ENCODE measurements at regions not wholly inside any gene's neighbourhood (a gene's known extent, or its start where the extent isn't known, plus 50 kb on each side); places are given as distances from the start of the nearest gene placed in this dataset.
A peak's percentile ranks its signal among the peaks of the same experiment; 100 is the strongest.

GRCh38 chr7:98753989-98754479, 115.8 kb downstream of the TMEM130 start:
- Mint-ChIP-seq H3K9me3 (no peaks in the 10 kb centered on the region; the same call in 2 of the 3 replicates), H3K27ac (no peak overlapping the region), H3K36me3 (ENCODE audit: low read depth) (no peaks in the 10 kb centered on the region), H3K27me3 (ENCODE audit: insufficient read depth, low read depth, poor library complexity) (peaks cover 8% of the 10 kb centered on the region), H3K4me1 (no peaks in the 10 kb centered on the region), H3K4me3 (no peak overlapping the region)
- H3K27ac ChIP-seq (ENCODE audit: low read depth) = no peak overlapping the region
- H3F3A ChIP-seq (replicated peaks; ENCODE audit: low read depth) = no peaks in the 10 kb centered on the region
- no peaks in the 10 kb centered on the region for H3K4me1 ChIP-seq (ENCODE audit: insufficient read depth)
- H3K27me3 ChIP-seq (ENCODE audit: insufficient read depth) = no peaks in the 10 kb centered on the region
- no peak overlapping the region for H2AFZ ChIP-seq
- no peaks in the 10 kb centered on the region for H3K36me3 ChIP-seq (ENCODE audit: insufficient read depth)
- no peak overlapping the region for H3K4me3 ChIP-seq
- TF ChIP-seq EZH2phosphoT487 (IDR thresholded peaks at IDR 0.05; ENCODE audit: unreplicated experiment) = no peak
- no peak for TF ChIP-seq ETS1 (IDR thresholded peaks at IDR 0.05)
- TF ChIP-seq EZH2 (IDR thresholded peaks at IDR 0.05; ENCODE audit: low read depth, unreplicated experiment) = no peak
- DNase-seq (ENCODE audit: low spot score) (peak; percentile 91), ATAC-seq (peak; percentile 79)
- no peaks in the 10 kb centered on the region for H3K9me2 ChIP-seq (ENCODE audit: insufficient read depth)
- no peak overlapping the region for H3K4me2 ChIP-seq
- H3K79me2 ChIP-seq (replicated peaks; ENCODE audit: insufficient read depth) = no peaks in the 10 kb centered on the region
- no peaks in the 10 kb centered on the region for H4K20me1 ChIP-seq (replicated peaks; ENCODE audit: insufficient read depth)

- no peaks in the 10 kb centered on the region for H3K9me2 ChIP-seq (ENCODE audit: insufficient read depth)
- peaks cover 8% of the 10 kb centered on the region for H3K27me3 Mint-ChIP-seq (ENCODE audit: insufficient read depth, low read depth, poor library complexity)
- no peak overlapping the region for H3K4me3 Mint-ChIP-seq
- H2AFZ ChIP-seq = no peak overlapping the region
- no peak overlapping the region for H3K27ac ChIP-seq (ENCODE audit: low read depth)
- TF ChIP-seq ETS1 (IDR thresholded peaks at IDR 0.05) = no peak
- peak; percentile 30 to 86; a peak in 3 of 4 replicates for TF ChIP-seq CTCF (conservative IDR thresholded peaks at IDR 0.05; ENCODE audit: low read depth in 2 of 2)
- no peak for TF ChIP-seq CREB1 (CRISPR knock-in tag; IDR thresholded peaks at IDR 0.05; ENCODE audit: low read depth)
- no peak for TF ChIP-seq ZNF114 (CRISPR knock-in tag; IDR thresholded peaks at IDR 0.05)
- no peak for TF ChIP-seq ZNF331 (CRISPR knock-in tag; IDR thresholded peaks at IDR 0.05; ENCODE audit: low read depth)
- TF ChIP-seq POLR2AphosphoS5 (IDR thresholded peaks at IDR 0.05; ENCODE audit: low read depth) = no peak
- DNase-seq (ENCODE audit: low spot score) (peak; percentile 44), ATAC-seq (peak; percentile 68)
- no peaks in the 10 kb centered on the region for H3K4me1 ChIP-seq (ENCODE audit: insufficient read depth)
- H3K79me2 ChIP-seq (replicated peaks; ENCODE audit: insufficient read depth) = no peaks in the 10 kb centered on the region
- H3K4me1 Mint-ChIP-seq = no peaks in the 10 kb centered on the region; the same call in 2 of the 3 replicates
- no peaks in the 10 kb centered on the region for H3K36me3 Mint-ChIP-seq (ENCODE audit: low read depth)
- H3F3A ChIP-seq (replicated peaks; ENCODE audit: low read depth) = no peaks in the 10 kb centered on the region
- H3K4me3 ChIP-seq = no peak overlapping the region
- H3K27me3 ChIP-seq (ENCODE audit: insufficient read depth) = no peaks in the 10 kb centered on the region
- no peak overlapping the region for H3K27ac Mint-ChIP-seq
- no peaks in the 10 kb centered on the region for H4K20me1 ChIP-seq (replicated peaks; ENCODE audit: insufficient read depth)
- H3K36me3 ChIP-seq (ENCODE audit: insufficient read depth) = no peaks in the 10 kb centered on the region
- no peaks in the 10 kb centered on the region; the same call in 2 of the 3 replicates for H3K9me3 Mint-ChIP-seq
- H3K4me2 ChIP-seq = no peak overlapping the region
Measured at GRCh38 chr7:98755138-98755898, 114.5 kb downstream of the TMEM130 start.
